ENCODE measurements at regions not wholly inside any gene's neighbourhood (a gene's known extent, or its start where the extent isn't known, plus 50 kb on each side); places are given as distances from the start of the nearest gene placed in this dataset.

DNA sequence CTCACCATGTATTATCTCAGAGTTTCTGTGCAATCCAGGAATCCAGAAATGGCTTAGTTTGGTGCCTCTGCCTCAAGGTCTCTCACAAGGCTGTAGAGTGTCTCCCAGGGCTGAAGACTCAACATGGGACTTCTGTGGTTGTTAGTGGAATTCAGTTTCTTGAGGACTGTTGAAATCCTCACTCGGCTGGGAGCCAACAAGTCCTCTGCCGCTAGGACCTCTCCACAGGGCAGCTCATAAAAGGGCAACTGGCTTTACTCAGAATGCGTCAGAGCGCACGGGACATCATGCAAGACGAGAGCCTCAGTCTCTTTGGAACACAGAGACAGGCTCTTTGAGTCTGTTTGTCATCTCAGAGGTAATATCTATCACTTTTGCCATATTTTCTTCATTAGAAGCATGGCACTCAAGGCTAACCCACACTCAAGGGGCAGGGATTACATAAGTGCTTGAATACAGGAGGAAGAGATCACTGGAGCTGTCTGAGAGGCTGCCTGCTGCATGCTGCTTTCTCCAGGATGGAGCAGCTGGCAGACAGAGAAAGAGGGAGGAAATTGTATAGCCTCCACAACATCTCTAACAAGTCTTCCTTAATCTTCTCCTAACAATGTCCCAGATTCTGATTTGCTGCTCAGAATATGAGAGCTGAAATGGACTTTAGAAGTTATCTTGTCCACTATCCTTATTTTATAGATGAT is 97.5 kb upstream of the ASIC2 start:
- TF ChIP-seq GATA2 (IDR thresholded peaks at IDR 0.05; ENCODE audit: low read depth, low read length) (no peak), GATA3 (IDR thresholded peaks at IDR 0.05; ENCODE audit: low read depth, low read length) (no peak)
